Breast epithelium (tissue), 4 donors: ENCODE measurements at regions not wholly inside any gene's neighbourhood (a gene's known extent, or its start where the extent isn't known, plus 50 kb on each side); places are given as distances from the start of the nearest gene placed in this dataset.

Experiments used
- DNase-seq, 2 donors: peaks; one replicate each; pipeline ENCODE4 v3.0.0-alpha.2; 2019; ENCODE audit warnings: low spot score in 2 of 2
- H3K27ac ChIP-seq, 2 donors: fragments of 200-600 bp; sonication (generic) in 1 of 2; one replicate each; pipeline ENCODE4 v1.5.1; 2016 to 2019; ENCODE audit warnings: mild to moderate bottlenecking in 1 of 2
- H3K27me3 ChIP-seq, 2 donors: fragments of 200-600 bp; sonication (generic) in 1 of 2; one replicate each; pipeline versions ENCODE4 v1.5.1 to v1.6.0; 2017 to 2019; ENCODE audit warnings: control low read depth in 1 of 2, mild to moderate bottlenecking in 1 of 2
- H3K36me3 ChIP-seq: fragments of 200-600 bp; one replicate; pipeline ENCODE4 v1.5.1; 2019
- H3K4me1 ChIP-seq, 2 donors: fragments of 200-600 bp; sonication (generic); one replicate each; pipeline ENCODE4 v1.5.1; 2016 to 2019; ENCODE audit warnings: control low read depth in 1 of 2
- H3K4me3 ChIP-seq, 3 donors: fragments of 200-600 bp; sonication (generic); 1 replicate in 2 of 3; 2 replicates in 1 of 3; pipeline ENCODE4 v1.5.1; 2016 to 2019; ENCODE audit warnings: mild to moderate bottlenecking in 3 of 3, moderate library complexity in 2 of 3
- H3K9me3 ChIP-seq, 2 donors: fragments of 200-600 bp; sonication (generic) in 1 of 2; one replicate each; pipeline ENCODE4 v1.5.1; 2016 to 2019; ENCODE audit warnings: control low read depth in 1 of 2
- CTCF ChIP-seq, 3 donors: fragments of 450-650 bp; IDR thresholded peaks; one replicate each; pipeline ENCODE4 v1.5.1; 2016 to 2017; ENCODE audit warnings: antibody characterized with exemption in 3 of 3, mild to moderate bottlenecking in 3 of 3, moderate library complexity in 3 of 3
- POLR2A ChIP-seq: fragments of 450-650 bp; IDR thresholded peaks from one replicate; pipeline ENCODE4 v1.6.1; 2016; ENCODE audit warnings: antibody characterized with exemption, mild to moderate bottlenecking, moderate library complexity
- POLR2AphosphoS5 ChIP-seq, 3 donors: sonication (generic); formaldehyde crosslinking; IDR thresholded peaks; one replicate each; pipeline ENCODE4 v1.6.1; 2017; ENCODE audit warnings: antibody characterized with exemption in 3 of 3
- intact Hi-C: fragments of 100-400 bp; cut with DNase I; formaldehyde crosslinking; loops from one replicate; pipeline ENCODE4 v1.15.1; 2023; ENCODE audit warnings: low total_unique reads

GRCh38 chr10:125343983-125344382 lies 183.6 kb upstream of the CTBP2 start:
- intact Hi-C loops: no loop called here
- H3K36me3 ChIP-seq: no peaks in the 10 kb centered on the region
- no peak for TF ChIP-seq CTCF (IDR thresholded peaks at IDR 0.05)
- no peak for TF ChIP-seq POLR2AphosphoS5 (IDR thresholded peaks at IDR 0.05)
- TF ChIP-seq POLR2A: no peak
- no peak for DNase-seq
- no peak overlapping the region for H3K4me3 ChIP-seq
- no peak overlapping the region for H3K27ac ChIP-seq
- no peaks in the 10 kb centered on the region for H3K9me3 ChIP-seq
- no peaks in the 10 kb centered on the region for H3K4me1 ChIP-seq
- H3K27me3 ChIP-seq: no peaks in the 10 kb centered on the region

- no peak for TF ChIP-seq POLR2A
- peak in 2 of 3 donors; percentile 41 to 57 for TF ChIP-seq CTCF (IDR thresholded peaks at IDR 0.05)
- no peak for TF ChIP-seq POLR2AphosphoS5 (IDR thresholded peaks at IDR 0.05)
- no peak for DNase-seq
- Histone ChIP-seq H3K4me1 (no peaks in the 10 kb centered on the region), H3K4me3 (no peak overlapping the region), H3K9me3 (no peaks in the 10 kb centered on the region), H3K36me3 (no peaks in the 10 kb centered on the region), H3K27ac (no peak overlapping the region), H3K27me3 (no peaks in the 10 kb centered on the region)
- intact Hi-C loops: no loop called here
These were observed 183.0 kb upstream of the CTBP2 start for GRCh38 chr10:125343118-125343925.

- Histone ChIP-seq H3K36me3 (no peaks in the 10 kb centered on the region), H3K27me3 (no peaks in the 10 kb centered on the region), H3K9me3 (no peaks in the 10 kb centered on the region), H3K4me3 (no peak overlapping the region), H3K27ac (no peak overlapping the region), H3K4me1 (no peaks in the 10 kb centered on the region)
- DNase-seq: no peak
- intact Hi-C loops: no loop called here
- TF ChIP-seq POLR2AphosphoS5 (IDR thresholded peaks at IDR 0.05) (no peak), POLR2A (no peak), CTCF (IDR thresholded peaks at IDR 0.05) (no peak)
These were observed 181.2 kb upstream of the CTBP2 start for GRCh38 chr10:125341611-125342010.

- no peak for TF ChIP-seq POLR2AphosphoS5 (IDR thresholded peaks at IDR 0.05)
- Histone ChIP-seq H3K9me3 (no peaks in the 10 kb centered on the region), H3K27me3 (no peaks in the 10 kb centered on the region), H3K36me3 (no peaks in the 10 kb centered on the region), H3K4me1 (no peaks in the 10 kb centered on the region), H3K27ac (no peak overlapping the region), H3K4me3 (no peak overlapping the region)
- intact Hi-C loops: no loop called here
- DNase-seq: no peak
These were observed 180.5 kb upstream of the CTBP2 start for GRCh38 chr10:125340903-125341302.

- H3K4me1 ChIP-seq: no peaks in the 10 kb centered on the region
- TF ChIP-seq POLR2A: no peak
- TF ChIP-seq POLR2AphosphoS5 (IDR thresholded peaks at IDR 0.05): no peak
- no peak for TF ChIP-seq CTCF (IDR thresholded peaks at IDR 0.05)
- H3K4me3 ChIP-seq: no peak overlapping the region
- H3K36me3 ChIP-seq: no peaks in the 10 kb centered on the region
- intact Hi-C loops: no loop called here
- no peaks in the 10 kb centered on the region for H3K9me3 ChIP-seq
- H3K27ac ChIP-seq: no peak overlapping the region
- DNase-seq: no peak
- H3K27me3 ChIP-seq: no peaks in the 10 kb centered on the region
These were observed 177.1 kb upstream of the CTBP2 start for GRCh38 chr10:125337510-125337909.
